Iris pigment epithelial cell (primary cell): ENCODE measurements at regions not wholly inside any gene's neighbourhood (a gene's known extent, or its start where the extent isn't known, plus 50 kb on each side); places are given as distances from the start of the nearest gene placed in this dataset.

ENCODE experiments used
- DNase-seq: peaks from one replicate; pipeline ENCODE4 v3.0.0-alpha.2; 2011; ENCODE audit warnings: low read depth

- DNase-seq, result peak; percentile 29
These were observed 869.4 kb upstream of the ID2 start for GRCh38 chr2:7812231-7812995.

- DNase-seq, result no peak
These were observed 868.1 kb upstream of the ID2 start for GRCh38 chr2:7813541-7814292.

GRCh38 chr2:7815726-7816125 is 866.1 kb upstream of the ID2 start:
- DNase-seq, result no peak

- no peak for DNase-seq
These were observed 865.6 kb upstream of the ID2 start for GRCh38 chr2:7816233-7816632.

GRCh38 chr2:7816944-7817343 is 864.9 kb upstream of the ID2 start:
- no peak for DNase-seq

- no peak for DNase-seq
These were observed 862.5 kb upstream of the ID2 start for GRCh38 chr2:7819316-7819715.

- no peak for DNase-seq
These were observed 862.0 kb upstream of the ID2 start for GRCh38 chr2:7819850-7820249.

- DNase-seq, result no peak
These were observed 857.6 kb upstream of the ID2 start for GRCh38 chr2:7824211-7824610.

- DNase-seq, result peak; percentile 39
These were observed 856.1 kb upstream of the ID2 start for GRCh38 chr2:7825591-7826312.

- DNase-seq, result no peak
These were observed 855.2 kb upstream of the ID2 start for GRCh38 chr2:7826656-7827055.

- no peak for DNase-seq
These were observed 852.6 kb upstream of the ID2 start for GRCh38 chr2:7829241-7829640.

- no peak for DNase-seq
These were observed 851.2 kb upstream of the ID2 start for GRCh38 chr2:7830616-7831015.

- DNase-seq, result no peak
These were observed 846.7 kb upstream of the ID2 start for GRCh38 chr2:7835151-7835550.

- DNase-seq, result no peak
These were observed 845.9 kb upstream of the ID2 start for GRCh38 chr2:7835693-7836680.

GRCh38 chr2:7837237-7837760 is 844.6 kb upstream of the ID2 start:
- DNase-seq, result no peak

GRCh38 chr2:7838669-7839068 is 843.2 kb upstream of the ID2 start:
- no peak for DNase-seq

GRCh38 chr2:7840651-7841380 is 841.0 kb upstream of the ID2 start:
- DNase-seq, result no peak

GRCh38 chr2:7841751-7842150 is 840.1 kb upstream of the ID2 start:
- DNase-seq, result no peak

GRCh38 chr2:7844414-7844965 is 837.4 kb upstream of the ID2 start:
- DNase-seq, result no peak

GRCh38 chr2:7845332-7845731 is 836.5 kb upstream of the ID2 start:
- peak; percentile 27 for DNase-seq
